H54 (cell line): ENCODE measurements at regions not wholly inside any gene's neighbourhood (a gene's known extent, or its start where the extent isn't known, plus 50 kb on each side); places are given as distances from the start of the nearest gene placed in this dataset.

ENCODE experiments used
- DNase-seq: peaks from one replicate; pipeline ENCODE4 v3.0.0; 2011; ENCODE audit warnings: low spot score, mixed read lengths; ENCODE audit not compliant: insufficient read length
- FAIRE-seq: peaks from 3 replicates; lab custom pipeline; 2011; peaks lifted over from hg19 to GRCh38; lab: Jason Lieb, UNC
- POLR2A ChIP-seq: IDR thresholded peaks from 2 replicates; pipeline ENCODE4 v1.6.1; 2011; ENCODE audit warnings: low read depth, mild to moderate bottlenecking, low read length

- DNase-seq (no peak), FAIRE-seq (peak; percentile 88)
- no peak for TF ChIP-seq POLR2A
Observed at GRCh38 chr7:19248681-19249080, 103.5 kb upstream of the FERD3L start.

GRCh38 chr7:19248115-19248514 is 102.9 kb upstream of the FERD3L start:
- FAIRE-seq, result peak; percentile 88
- no peak for DNase-seq
- TF ChIP-seq POLR2A, result no peak

- FAIRE-seq, result peak; percentile 65
- TF ChIP-seq POLR2A, result no peak
Observed at GRCh38 chr7:19247017-19247416, 101.8 kb upstream of the FERD3L start.

GRCh38 chr7:19242246-19242645 is 97.0 kb upstream of the FERD3L start:
- FAIRE-seq, result no peak
- DNase-seq, result no peak
- no peak for TF ChIP-seq POLR2A

More at GRCh38 chr7:19247017-19247416, 101.8 kb upstream of the FERD3L start:
- DNase-seq, result no peak

- TF ChIP-seq POLR2A, result no peak
- DNase-seq (no peak), FAIRE-seq (no peak)
Observed at GRCh38 chr7:19239951-19240350, 94.7 kb upstream of the FERD3L start.

GRCh38 chr7:19235680-19236079 is 90.5 kb upstream of the FERD3L start:
- no peak for TF ChIP-seq POLR2A
- FAIRE-seq (peak; percentile 41), DNase-seq (no peak)

- TF ChIP-seq POLR2A, result no peak
- FAIRE-seq, result peak; percentile 93
- DNase-seq, result no peak
Observed at GRCh38 chr7:19224951-19225350, 79.7 kb upstream of the FERD3L start.

- FAIRE-seq (peak; percentile 82), DNase-seq (peak; percentile 26)
- no peak for TF ChIP-seq POLR2A
Observed at GRCh38 chr7:19215412-19215811, 70.2 kb upstream of the FERD3L start.

GRCh38 chr7:19213746-19214145 is 68.5 kb upstream of the FERD3L start:
- FAIRE-seq (peak; percentile 80), DNase-seq (no peak)
- TF ChIP-seq POLR2A, result no peak

GRCh38 chr7:19210893-19211413 is 65.7 kb upstream of the FERD3L start:
- no peak for TF ChIP-seq POLR2A
- no peak for FAIRE-seq
- no peak for DNase-seq

- FAIRE-seq (peak; percentile 88), DNase-seq (no peak)
- TF ChIP-seq POLR2A, result no peak
Observed at GRCh38 chr7:19209166-19209696, 64.0 kb upstream of the FERD3L start.

- DNase-seq (no peak), FAIRE-seq (peak; percentile 78)
- TF ChIP-seq POLR2A, result no peak
Observed at GRCh38 chr7:19206721-19207120, 61.5 kb upstream of the FERD3L start.

GRCh38 chr7:19203686-19204085 is 58.5 kb upstream of the FERD3L start:
- no peak for TF ChIP-seq POLR2A
- FAIRE-seq, result peak; percentile 95
- no peak for DNase-seq

- DNase-seq, result no peak
- no peak for TF ChIP-seq POLR2A
- FAIRE-seq, result no peak
Observed at GRCh38 chr7:19202599-19202998, 57.4 kb upstream of the FERD3L start.
